Progenitor cell of endocrine pancreas (in vitro differentiated cells): ENCODE measurements at regions not wholly inside any gene's neighbourhood (a gene's known extent, or its start where the extent isn't known, plus 50 kb on each side); places are given as distances from the start of the nearest gene placed in this dataset.

ENCODE experiments used
- DNase-seq: peaks from one replicate; pipeline ENCODE4 v3.0.0; 2021; ENCODE audit warnings: low spot score; ENCODE audit not compliant: unreplicated experiment
- H3K27ac Mint-ChIP-seq: 2 replicates; pipeline ENCODE4 v1.8.0; 2021; ENCODE audit warnings: mild to moderate bottlenecking, moderate library complexity, mixed read lengths
- H3K27me3 Mint-ChIP-seq: 2 replicates; pipeline ENCODE4 v1.8.0; 2021; ENCODE audit warnings: mixed read lengths
- H3K36me3 Mint-ChIP-seq: 2 replicates; pipeline ENCODE4 v1.8.0; 2022; ENCODE audit warnings: mixed read lengths; ENCODE audit not compliant: insufficient read depth
- H3K4me1 Mint-ChIP-seq: 2 replicates; pipeline ENCODE4 v1.8.0; 2021; ENCODE audit warnings: low read depth, mixed read lengths
- H3K4me3 Mint-ChIP-seq: 2 replicates; pipeline ENCODE4 v1.8.0; 2021; ENCODE audit warnings: low read depth, mild to moderate bottlenecking, moderate library complexity, mixed read lengths
- H3K9me3 Mint-ChIP-seq: 2 replicates; pipeline ENCODE4 v1.8.0; 2021; ENCODE audit warnings: low read depth, mixed read lengths
- CTCF ChIP-seq: fragments of 200-600 bp; sonication (generic); IDR thresholded peaks from one replicate; pipeline ENCODE4 v1.5.0; 2021; ENCODE audit warnings: antibody characterized with exemption, mild to moderate bottlenecking; ENCODE audit not compliant: unreplicated experiment

GRCh38 chr6:9503111-9503761, 911.6 kb downstream of the TFAP2A start:
- no peak for DNase-seq
- peaks cover 3% of the 10 kb centered on the region for H3K9me3 Mint-ChIP-seq
- no peaks in the 10 kb centered on the region for H3K36me3 Mint-ChIP-seq
- H3K27me3 Mint-ChIP-seq, result no peaks in the 10 kb centered on the region
- no peak for TF ChIP-seq CTCF
- no peaks in the 10 kb centered on the region for H3K4me1 Mint-ChIP-seq
- H3K27ac Mint-ChIP-seq, result no peak overlapping the region
- H3K4me3 Mint-ChIP-seq, result no peak overlapping the region

DNA sequence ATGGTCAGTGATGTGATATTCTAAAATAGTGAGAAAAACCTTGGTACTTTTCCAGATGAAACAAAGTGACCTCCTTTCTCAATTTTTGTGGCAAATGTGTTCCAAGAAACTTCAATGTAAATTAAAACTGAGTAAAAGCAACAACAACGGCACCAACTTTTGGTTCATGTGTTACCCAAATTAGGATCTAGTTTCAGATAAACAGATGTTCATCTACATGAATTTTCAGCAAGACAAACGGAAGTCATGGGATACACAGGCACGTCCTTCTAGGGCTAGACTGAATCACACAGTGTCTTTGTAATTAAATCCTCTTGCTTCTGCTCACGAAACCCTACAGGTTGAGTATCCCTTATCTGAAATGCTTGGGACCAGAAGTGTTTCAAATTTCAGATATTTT, 915.2 kb downstream of the TFAP2A start:
- Mint-ChIP-seq H3K4me1 (no peaks in the 10 kb centered on the region), H3K9me3 (peaks cover 5% of the 10 kb centered on the region), H3K27me3 (no peaks in the 10 kb centered on the region), H3K4me3 (no peak overlapping the region), H3K36me3 (no peaks in the 10 kb centered on the region), H3K27ac (no peak overlapping the region)
- no peak for TF ChIP-seq CTCF
- DNase-seq, result no peak

- no peaks in the 10 kb centered on the region for H3K27me3 Mint-ChIP-seq
- no peak overlapping the region for H3K4me3 Mint-ChIP-seq
- no peaks in the 10 kb centered on the region for H3K4me1 Mint-ChIP-seq
- DNase-seq, result no peak
- H3K27ac Mint-ChIP-seq, result no peak overlapping the region
- TF ChIP-seq CTCF, result no peak
- no peaks in the 10 kb centered on the region for H3K36me3 Mint-ChIP-seq
- H3K9me3 Mint-ChIP-seq, result peaks cover 6% of the 10 kb centered on the region
These were observed 918.0 kb downstream of the TFAP2A start for GRCh38 chr6:9496837-9497236.

DNA sequence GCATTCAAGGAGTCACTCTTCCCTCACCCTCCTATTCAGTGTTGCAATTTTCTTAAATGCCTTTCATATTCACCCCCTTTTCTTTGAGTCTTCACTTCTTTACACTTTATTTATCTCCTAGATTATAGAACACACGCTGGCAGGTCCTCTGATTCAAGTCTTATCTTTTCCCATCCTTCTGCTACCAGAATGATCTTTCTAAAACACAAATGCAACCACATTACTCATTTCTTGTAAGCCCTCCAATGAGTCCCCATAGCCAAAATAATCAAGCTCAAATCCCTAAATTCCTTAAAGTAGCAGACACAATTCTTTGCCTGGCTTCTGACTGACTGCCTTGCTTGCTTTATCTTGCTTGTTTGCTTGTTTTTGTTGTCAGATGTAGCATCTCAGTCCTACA, 920.0 kb downstream of the TFAP2A start:
- H3K4me1 Mint-ChIP-seq, result no peaks in the 10 kb centered on the region
- no peak overlapping the region for H3K27ac Mint-ChIP-seq
- no peak for DNase-seq
- no peaks in the 10 kb centered on the region for H3K36me3 Mint-ChIP-seq
- TF ChIP-seq CTCF, result no peak
- no peak overlapping the region for H3K4me3 Mint-ChIP-seq
- H3K27me3 Mint-ChIP-seq, result no peaks in the 10 kb centered on the region
- H3K9me3 Mint-ChIP-seq, result peaks cover 6% of the 10 kb centered on the region

GRCh38 chr6:9492790-9493189, 922.1 kb downstream of the TFAP2A start:
- TF ChIP-seq CTCF, result no peak
- H3K9me3 Mint-ChIP-seq, result peaks cover 6% of the 10 kb centered on the region
- DNase-seq, result no peak
- H3K4me3 Mint-ChIP-seq, result no peak overlapping the region
- H3K27ac Mint-ChIP-seq, result no peak overlapping the region
- no peaks in the 10 kb centered on the region for H3K36me3 Mint-ChIP-seq
- no peaks in the 10 kb centered on the region for H3K4me1 Mint-ChIP-seq
- no peaks in the 10 kb centered on the region for H3K27me3 Mint-ChIP-seq
